Panc1 (cell line): ENCODE measurements at regions not wholly inside any gene's neighbourhood (a gene's known extent, or its start where the extent isn't known, plus 50 kb on each side); places are given as distances from the start of the nearest gene placed in this dataset.
"Not testable (repeated sequence)": the region's sequence is repeated elsewhere in the genome, so short reads cannot be mapped to it uniquely, and the experiment has no call there.

Source experiments
- ATAC-seq: fragments of 200-7000 bp; cut with Tn5 transposase; 2 replicates; pipeline ENCODE4 v1.9.1; 2020; ENCODE audit warnings: mild to moderate bottlenecking, moderate library complexity
- BruUV-seq: library from RNA; stranded (reverse); fragments of 400-500 nt; replicated peaks from 2 replicates; lab custom pipeline; 2021; lab: Mats Ljungman, UMichigan
- CTCF ChIA-PET: fragments of 300-600 bp; sonication (Branson Sonifier 250); formaldehyde crosslinking; loops from one replicate; lab custom pipeline; 2022; ENCODE audit warnings: antibody characterized with exemption; lab: Charles Lee
- POLR2A ChIA-PET: fragments of 300-600 bp; sonication (Branson Sonifier 250); formaldehyde crosslinking; loops from one replicate; lab custom pipeline; 2022; ENCODE audit warnings: antibody characterized with exemption; lab: Charles Lee
- DNase-seq: peaks from one replicate; pipeline ENCODE4 v3.0.0-alpha.2; 2010; ENCODE audit warnings: low read depth, low spot score
- H3K27ac ChIP-seq: 2 replicates; pipeline ENCODE4 v1.5.1; 2011; ENCODE audit warnings: mild to moderate bottlenecking, low read length, inconsistent platforms
- H3K27me3 ChIP-seq: fragments of 200-500 bp; sonication (Bioruptor generic); 2 replicates; pipeline ENCODE4 v1.6.0; 2014; ENCODE audit warnings: low read length, inconsistent platforms; ENCODE audit not compliant: control insufficient read depth, insufficient read depth
- H3K36me3 ChIP-seq: fragments of 200-500 bp; sonication (Bioruptor generic); 2 replicates; pipeline ENCODE4 v1.5.1; 2014; ENCODE audit warnings: inconsistent platforms, mild to moderate bottlenecking, low read length, moderate library complexity; ENCODE audit not compliant: control insufficient read depth, insufficient read depth
- H3K4me1 ChIP-seq: 2 replicates; pipeline ENCODE4 v1.5.1; 2011; ENCODE audit warnings: inconsistent platforms, mild to moderate bottlenecking, low read length, moderate library complexity; ENCODE audit not compliant: control insufficient read depth, insufficient read depth
- H3K4me3 ChIP-seq, 2 experiments: 2 replicates each; pipeline ENCODE4 v1.5.1; 2011 to 2012; ENCODE audit warnings: low read depth in 2 of 2, low read length in 2 of 2, mild to moderate bottlenecking in 2 of 2, inconsistent platforms in 1 of 2, moderate library complexity in 1 of 2
- H3K9me3 ChIP-seq: fragments of 200-500 bp; sonication (Bioruptor generic); 2 replicates; pipeline ENCODE4 v1.5.1; 2014; ENCODE audit warnings: low read depth, mild to moderate bottlenecking, inconsistent platforms, low read length, moderate library complexity; ENCODE audit not compliant: control insufficient read depth, insufficient read depth
- POLR2AphosphoS5 ChIP-seq: IDR thresholded peaks from 2 replicates; pipeline ENCODE4 v1.6.1; 2012; ENCODE audit warnings: mild to moderate bottlenecking, low read depth, low read length, moderate library complexity
- SIN3A ChIP-seq: IDR thresholded peaks from 2 replicates; pipeline ENCODE4 v1.6.1; 2012; ENCODE audit warnings: low read depth, mild to moderate bottlenecking, low read length, moderate library complexity, borderline replicate concordance; ENCODE audit not compliant: insufficient read depth
- TCF7L2 ChIP-seq: IDR thresholded peaks from 2 replicates; pipeline ENCODE4 v1.6.1; 2011; ENCODE audit warnings: mild to moderate bottlenecking, low read depth, low read length, inconsistent platforms
- in situ Hi-C: cut with HindIII; loops from 2 replicates; pipeline ENCODE4 v1.10.0; 2016; ENCODE audit warnings: low sequenced_read_pairs, low pct_unique_long_range_greater_than_20kb
- intact Hi-C: fragments of 100-400 bp; cut with micrococcal nuclease; formaldehyde crosslinking; loops from one replicate; pipeline ENCODE4 v1.10.0; 2022; ENCODE audit not compliant: unreplicated experiment
- TF ChIP-seq, protein P1 (sequence below): fragments of 450-650 bp; IDR thresholded peaks from 2 replicates; pipeline ENCODE4 v1.5.1; 2017; ENCODE audit warnings: mild to moderate bottlenecking
- TF ChIP-seq, protein P2 (sequence below), 2 experiments: IDR thresholded peaks; 2 replicates each; pipeline ENCODE4 v1.6.1; 2011 to 2012; ENCODE audit warnings: low read depth in 2 of 2, control low read depth in 1 of 2, low read length in 1 of 2, mild to moderate bottlenecking in 1 of 2, moderate library complexity in 1 of 2; ENCODE audit not compliant: insufficient read depth in 1 of 2

DNA sequence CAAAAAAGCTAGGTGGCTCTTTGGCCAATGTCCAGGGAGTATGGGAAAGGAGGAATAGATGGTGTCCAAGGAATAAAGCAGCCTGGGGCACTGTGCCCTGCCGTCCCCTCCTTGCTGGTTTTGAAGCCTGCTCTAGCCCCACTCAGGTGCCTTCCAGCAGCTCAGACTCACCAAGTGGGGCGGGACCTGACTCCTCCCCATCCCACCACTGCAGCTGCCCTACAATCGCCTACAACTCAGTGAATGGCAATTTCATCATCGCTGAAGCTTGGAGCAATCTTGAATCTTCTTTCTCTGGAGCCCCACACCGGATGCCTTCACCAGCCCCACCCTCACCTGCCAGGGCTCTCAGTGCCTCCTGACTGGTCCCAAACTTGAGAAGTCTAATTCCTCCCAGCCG lies 56.4 kb upstream of the NXT1 start:
- CTCF ChIA-PET, result no interaction called here

DNA sequence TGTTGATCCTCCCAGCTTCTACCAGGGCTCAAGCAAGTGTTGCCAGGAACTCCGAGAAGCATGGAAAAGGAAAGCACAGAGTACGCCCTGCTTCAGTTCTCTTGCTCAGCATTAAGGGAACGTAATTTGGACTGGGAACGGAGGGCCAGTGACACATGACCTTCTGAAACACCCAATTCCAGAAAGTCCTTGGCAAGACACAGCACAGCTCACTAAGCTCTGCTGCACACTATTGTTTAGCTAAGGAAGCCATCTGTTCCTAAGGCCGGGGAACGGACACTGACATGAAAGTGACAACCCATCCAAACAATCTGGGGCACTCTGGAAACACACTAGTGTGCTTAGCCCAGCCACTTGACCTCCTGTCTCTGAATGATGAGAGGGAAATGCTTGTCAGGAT lies 56.9 kb upstream of the NXT1 start:
- Histone ChIP-seq H3K27ac (no peak overlapping the region), H3K9me3 (no peaks in the 10 kb centered on the region), H3K36me3 (no peaks in the 10 kb centered on the region), H3K4me3 (no peak overlapping the region), H3K4me1 (no peaks in the 10 kb centered on the region), H3K27me3 (no peaks in the 10 kb centered on the region)
- DNase-seq (no peak), ATAC-seq (no peak)
- ChIA-PET POLR2A (no interaction called here), CTCF (no interaction called here)
- BruUV-seq, result no TSS peak
- TF ChIP-seq SIN3A, result no peak
- TF ChIP-seq POLR2AphosphoS5, result no peak
- no peak for TF ChIP-seq TCF7L2
- TF ChIP-seq, protein P1, sequence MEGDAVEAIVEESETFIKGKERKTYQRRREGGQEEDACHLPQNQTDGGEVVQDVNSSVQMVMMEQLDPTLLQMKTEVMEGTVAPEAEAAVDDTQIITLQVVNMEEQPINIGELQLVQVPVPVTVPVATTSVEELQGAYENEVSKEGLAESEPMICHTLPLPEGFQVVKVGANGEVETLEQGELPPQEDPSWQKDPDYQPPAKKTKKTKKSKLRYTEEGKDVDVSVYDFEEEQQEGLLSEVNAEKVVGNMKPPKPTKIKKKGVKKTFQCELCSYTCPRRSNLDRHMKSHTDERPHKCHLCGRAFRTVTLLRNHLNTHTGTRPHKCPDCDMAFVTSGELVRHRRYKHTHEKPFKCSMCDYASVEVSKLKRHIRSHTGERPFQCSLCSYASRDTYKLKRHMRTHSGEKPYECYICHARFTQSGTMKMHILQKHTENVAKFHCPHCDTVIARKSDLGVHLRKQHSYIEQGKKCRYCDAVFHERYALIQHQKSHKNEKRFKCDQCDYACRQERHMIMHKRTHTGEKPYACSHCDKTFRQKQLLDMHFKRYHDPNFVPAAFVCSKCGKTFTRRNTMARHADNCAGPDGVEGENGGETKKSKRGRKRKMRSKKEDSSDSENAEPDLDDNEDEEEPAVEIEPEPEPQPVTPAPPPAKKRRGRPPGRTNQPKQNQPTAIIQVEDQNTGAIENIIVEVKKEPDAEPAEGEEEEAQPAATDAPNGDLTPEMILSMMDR, result no peak
- TF ChIP-seq, protein P2, sequence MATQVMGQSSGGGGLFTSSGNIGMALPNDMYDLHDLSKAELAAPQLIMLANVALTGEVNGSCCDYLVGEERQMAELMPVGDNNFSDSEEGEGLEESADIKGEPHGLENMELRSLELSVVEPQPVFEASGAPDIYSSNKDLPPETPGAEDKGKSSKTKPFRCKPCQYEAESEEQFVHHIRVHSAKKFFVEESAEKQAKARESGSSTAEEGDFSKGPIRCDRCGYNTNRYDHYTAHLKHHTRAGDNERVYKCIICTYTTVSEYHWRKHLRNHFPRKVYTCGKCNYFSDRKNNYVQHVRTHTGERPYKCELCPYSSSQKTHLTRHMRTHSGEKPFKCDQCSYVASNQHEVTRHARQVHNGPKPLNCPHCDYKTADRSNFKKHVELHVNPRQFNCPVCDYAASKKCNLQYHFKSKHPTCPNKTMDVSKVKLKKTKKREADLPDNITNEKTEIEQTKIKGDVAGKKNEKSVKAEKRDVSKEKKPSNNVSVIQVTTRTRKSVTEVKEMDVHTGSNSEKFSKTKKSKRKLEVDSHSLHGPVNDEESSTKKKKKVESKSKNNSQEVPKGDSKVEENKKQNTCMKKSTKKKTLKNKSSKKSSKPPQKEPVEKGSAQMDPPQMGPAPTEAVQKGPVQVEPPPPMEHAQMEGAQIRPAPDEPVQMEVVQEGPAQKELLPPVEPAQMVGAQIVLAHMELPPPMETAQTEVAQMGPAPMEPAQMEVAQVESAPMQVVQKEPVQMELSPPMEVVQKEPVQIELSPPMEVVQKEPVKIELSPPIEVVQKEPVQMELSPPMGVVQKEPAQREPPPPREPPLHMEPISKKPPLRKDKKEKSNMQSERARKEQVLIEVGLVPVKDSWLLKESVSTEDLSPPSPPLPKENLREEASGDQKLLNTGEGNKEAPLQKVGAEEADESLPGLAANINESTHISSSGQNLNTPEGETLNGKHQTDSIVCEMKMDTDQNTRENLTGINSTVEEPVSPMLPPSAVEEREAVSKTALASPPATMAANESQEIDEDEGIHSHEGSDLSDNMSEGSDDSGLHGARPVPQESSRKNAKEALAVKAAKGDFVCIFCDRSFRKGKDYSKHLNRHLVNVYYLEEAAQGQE (IDR thresholded peaks at IDR 0.05; ENCODE audit: insufficient read depth in 1 of 2, low read depth in 2 of 2, low read length in 1 of 2), result no peak
- in situ Hi-C loops, result no loop called here
- intact Hi-C loops, result no loop called here

More for the DNA sequence above, 56.4 kb upstream of the NXT1 start:
- TF ChIP-seq SIN3A, result no peak
- TF ChIP-seq, protein P1, result no peak
- TF ChIP-seq, protein P2 (IDR thresholded peaks at IDR 0.05; ENCODE audit: insufficient read depth in 1 of 2, low read depth in 2 of 2, low read length in 1 of 2), result no peak
- TF ChIP-seq TCF7L2, result no peak
- no peak for TF ChIP-seq POLR2AphosphoS5
- DNase-seq (no peak), ATAC-seq (no peak)
- Histone ChIP-seq H3K36me3 (no peaks in the 10 kb centered on the region), H3K27me3 (no peaks in the 10 kb centered on the region), H3K9me3 (no peaks in the 10 kb centered on the region), H3K4me3 (no peak overlapping the region), H3K4me1 (no peaks in the 10 kb centered on the region), H3K27ac (no peak overlapping the region)
- intact Hi-C loops (no loop called here), in situ Hi-C loops (no loop called here)
- BruUV-seq, result no TSS peak
- POLR2A ChIA-PET, result no interaction called here

DNA sequence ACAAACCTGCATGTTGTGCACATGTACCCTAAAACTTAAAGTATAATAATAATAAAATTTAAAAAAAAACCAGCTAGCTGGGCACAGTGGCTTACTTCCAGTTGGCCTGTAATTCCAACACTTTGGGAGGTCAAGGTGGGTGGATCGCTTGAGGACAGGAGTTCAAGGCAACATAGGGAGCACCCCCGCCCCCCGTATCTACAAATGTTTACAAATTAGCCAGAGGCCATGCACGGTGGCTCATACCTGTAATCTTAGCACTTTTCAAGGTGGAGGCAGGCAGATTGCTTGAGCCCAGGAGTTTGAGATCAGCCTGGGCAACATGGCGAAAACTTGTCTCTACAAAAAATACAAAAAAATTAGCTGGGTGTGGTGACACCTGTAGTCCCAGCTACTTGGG lies 58.3 kb upstream of the NXT1 start:
- H3K4me1 ChIP-seq, H3K27ac ChIP-seq, DNase-seq, H3K27me3 ChIP-seq, POLR2A ChIA-PET, ATAC-seq, H3K36me3 ChIP-seq, H3K9me3 ChIP-seq, intact Hi-C loops, in situ Hi-C loops, H3K4me3 ChIP-seq, BruUV-seq: not testable (repeated sequence)
- CTCF ChIA-PET, result interaction anchor here (0.5 to 0.6 kb wide), 2 partner anchors 49 to 174 kb away, joined by 5 to 6 read pairs; no protein-coding TSS in a partner anchor
